GM21723 (cell line): ENCODE measurements at regions not wholly inside any gene's neighbourhood (a gene's known extent, or its start where the extent isn't known, plus 50 kb on each side); places are given as distances from the start of the nearest gene placed in this dataset.

Source experiments
- ATAC-seq: cut with Tn5 transposase; IDR thresholded peaks from one replicate; pipeline ENCODE4 v1.9.1; 2021; ENCODE audit warnings: mild to moderate bottlenecking, moderate library complexity; ENCODE audit not compliant: unreplicated experiment

DNA sequence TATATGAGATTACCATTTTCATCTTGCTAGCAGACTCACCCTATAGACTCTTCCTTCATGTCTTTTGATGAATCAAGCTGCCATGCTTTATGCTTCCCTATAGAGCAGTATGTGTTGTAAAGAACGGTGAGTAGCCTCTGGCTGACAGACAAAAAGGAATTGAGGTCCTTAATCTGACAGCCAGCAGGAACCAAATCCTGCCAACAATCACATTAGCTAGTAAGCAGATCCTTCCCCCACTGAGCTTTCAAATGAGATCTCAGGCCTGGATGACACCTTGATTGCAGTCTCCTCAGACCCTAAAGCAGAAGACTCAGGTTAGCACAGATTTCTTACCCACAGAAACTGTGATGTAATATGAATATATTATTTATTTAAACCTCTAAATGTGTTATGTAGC lies 577.0 kb downstream of the CDH11 start:
- no peak for ATAC-seq

DNA sequence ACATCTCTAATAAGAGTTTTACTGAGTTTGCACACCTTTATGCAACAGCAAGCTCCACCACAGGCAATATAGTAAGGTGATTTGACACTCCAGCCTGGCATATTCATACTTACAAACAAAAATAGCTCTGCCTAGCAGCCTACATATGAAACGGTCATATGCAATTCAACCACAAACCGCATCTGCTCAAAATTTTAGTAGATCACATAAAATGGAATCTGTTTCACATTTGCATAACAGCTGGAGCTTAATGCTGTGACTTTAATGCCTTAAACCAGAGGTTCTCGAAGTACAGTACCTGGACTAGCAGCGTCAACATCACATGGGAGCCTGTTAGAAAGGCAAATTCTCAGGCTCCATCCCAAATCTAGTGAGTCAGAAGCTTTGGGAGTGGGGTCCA lies 578.4 kb downstream of the CDH11 start:
- no peak for ATAC-seq

GRCh38 chr16:64543031-64543430 lies 578.8 kb downstream of the CDH11 start:
- no peak for ATAC-seq

DNA sequence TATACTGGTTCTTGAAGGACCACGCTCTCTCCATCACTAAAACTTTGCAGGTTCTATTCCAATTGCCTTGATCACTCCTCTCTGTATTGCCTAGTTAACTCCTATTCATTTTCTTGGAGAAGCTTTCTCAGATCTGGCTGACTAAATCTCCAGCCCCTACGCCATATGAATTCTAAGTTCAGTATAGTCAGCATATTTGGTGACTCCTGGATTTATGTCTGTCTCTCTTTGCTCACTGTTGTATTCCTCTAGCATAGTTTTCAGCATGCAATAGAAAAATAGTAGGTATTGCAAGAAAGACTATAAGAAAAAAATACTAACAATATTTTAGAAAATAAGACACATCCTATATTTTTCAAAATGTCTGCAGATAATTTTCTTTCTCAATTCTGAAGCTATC lies 579.7 kb downstream of the CDH11 start:
- ATAC-seq, result no peak

DNA sequence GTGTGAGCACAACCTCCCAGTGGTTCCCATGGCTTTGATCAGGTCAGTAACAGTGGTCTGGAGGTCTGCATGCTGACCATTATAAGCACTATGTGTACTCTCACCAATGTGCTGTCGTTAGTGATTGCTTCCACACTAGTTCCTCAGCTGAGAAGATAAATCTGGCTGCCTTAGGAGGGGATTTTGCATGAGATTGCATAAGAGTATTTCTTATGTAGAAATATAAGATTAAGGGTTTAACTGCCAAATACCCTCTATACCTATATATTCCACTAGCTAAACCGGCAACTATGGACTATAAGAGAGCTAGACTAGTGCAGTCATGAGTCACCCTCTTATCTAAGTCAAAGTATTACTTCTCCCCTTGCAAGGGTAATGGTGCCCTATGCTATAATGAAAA lies 580.2 kb downstream of the CDH11 start:
- ATAC-seq, result no peak

DNA sequence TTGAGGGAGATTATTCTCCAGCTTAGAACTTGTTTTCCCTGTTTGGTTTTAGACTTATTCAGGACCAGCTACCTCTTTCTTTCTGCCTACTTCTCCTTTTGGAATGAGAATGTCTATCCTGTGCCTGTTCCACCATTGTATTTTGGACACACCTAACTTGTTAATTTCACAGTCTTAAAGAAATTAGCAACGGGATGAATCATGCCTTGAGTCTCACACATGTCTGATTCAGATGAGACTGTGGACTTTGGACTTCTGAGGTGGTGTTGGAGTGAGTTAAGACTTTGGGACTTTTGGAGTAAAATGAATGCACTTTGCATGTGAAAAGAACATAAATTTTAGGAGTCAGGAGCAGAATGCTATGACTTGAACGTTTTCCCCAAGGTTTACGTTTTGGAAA lies 581.4 kb downstream of the CDH11 start:
- no peak for ATAC-seq

GRCh38 chr16:64539811-64540371 lies 582.0 kb downstream of the CDH11 start:
- no peak for ATAC-seq

DNA sequence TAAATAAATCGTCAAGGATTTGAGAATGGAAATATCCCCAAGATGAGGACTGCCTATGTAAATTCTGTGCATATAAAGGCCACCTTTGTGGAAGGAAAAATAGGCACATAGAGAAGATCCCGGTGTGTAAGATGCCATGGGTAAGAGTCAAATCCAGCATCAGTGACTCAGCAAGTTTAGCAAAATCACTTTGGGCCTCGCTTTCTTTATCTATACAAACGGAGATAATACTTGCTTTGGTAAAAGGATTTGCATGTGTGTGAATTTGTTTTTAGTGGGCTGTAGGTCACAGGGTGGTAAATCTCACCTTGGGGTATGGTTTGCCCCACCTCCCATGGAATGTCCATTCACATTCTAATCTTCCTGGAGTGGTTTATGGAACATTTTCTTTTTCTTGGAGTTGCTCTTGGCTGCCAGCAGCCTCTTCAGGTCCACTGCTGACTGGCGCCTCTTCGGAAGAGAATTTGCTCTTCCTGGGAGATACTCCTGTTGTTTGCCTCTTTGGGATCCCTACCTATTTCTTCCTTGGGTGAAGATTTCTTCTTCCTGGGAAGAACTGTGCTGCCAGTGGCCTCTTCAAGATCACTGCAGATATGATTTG lies 587.6 kb downstream of the CDH11 start:
- no peak for ATAC-seq

GRCh38 chr16:64532691-64533090 lies 589.2 kb downstream of the CDH11 start:
- ATAC-seq, result no peak

- ATAC-seq, result no peak
These were observed 589.7 kb downstream of the CDH11 start for GRCh38 chr16:64532117-64532516.

- no peak for ATAC-seq
These were observed 590.5 kb downstream of the CDH11 start for GRCh38 chr16:64531401-64531800.

GRCh38 chr16:64522548-64522947 lies 599.3 kb downstream of the CDH11 start:
- no peak for ATAC-seq

GRCh38 chr16:64513871-64514270 lies 608.0 kb downstream of the CDH11 start:
- ATAC-seq, result no peak

DNA sequence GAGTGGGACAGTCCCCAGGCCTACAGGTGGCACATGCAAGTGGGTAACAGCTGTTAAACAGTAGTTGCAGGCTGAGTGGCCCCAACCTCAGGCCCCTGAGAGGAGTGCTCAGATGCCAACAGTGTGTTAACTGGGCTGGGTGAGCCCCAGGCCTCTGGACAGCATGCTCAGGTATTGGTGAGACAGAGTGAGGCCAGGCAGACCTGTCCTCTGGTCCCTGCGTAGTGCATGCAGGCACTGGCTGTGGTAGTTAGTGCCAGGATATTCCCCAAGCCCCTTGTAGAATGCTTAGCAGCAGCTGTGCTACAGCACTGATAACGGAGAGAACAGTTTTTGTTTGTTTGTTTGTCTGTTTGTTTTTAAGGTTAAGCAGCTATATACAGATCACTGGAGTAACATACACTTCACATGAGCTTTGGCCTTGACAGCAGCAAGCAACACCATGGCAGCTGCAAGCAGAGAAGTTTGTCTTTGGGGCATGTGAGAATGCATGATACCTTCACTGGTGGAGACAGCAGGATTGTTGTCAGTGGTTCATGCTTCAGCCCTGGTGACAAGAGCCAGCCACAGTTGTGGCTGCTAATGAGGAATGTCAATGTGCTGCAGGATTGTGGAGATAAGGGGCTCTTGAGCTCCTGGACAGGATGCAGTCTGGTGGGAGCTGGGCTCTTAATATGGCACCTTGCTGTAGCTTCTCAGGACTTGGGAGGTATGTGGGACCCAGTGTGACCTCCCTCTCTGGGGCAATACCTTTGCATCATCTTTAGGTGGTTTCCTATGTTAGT lies 614.4 kb downstream of the CDH11 start:
- ATAC-seq, result no peak

- ATAC-seq, result no peak
These were observed 622.7 kb downstream of the CDH11 start for GRCh38 chr16:64499211-64499610.

DNA sequence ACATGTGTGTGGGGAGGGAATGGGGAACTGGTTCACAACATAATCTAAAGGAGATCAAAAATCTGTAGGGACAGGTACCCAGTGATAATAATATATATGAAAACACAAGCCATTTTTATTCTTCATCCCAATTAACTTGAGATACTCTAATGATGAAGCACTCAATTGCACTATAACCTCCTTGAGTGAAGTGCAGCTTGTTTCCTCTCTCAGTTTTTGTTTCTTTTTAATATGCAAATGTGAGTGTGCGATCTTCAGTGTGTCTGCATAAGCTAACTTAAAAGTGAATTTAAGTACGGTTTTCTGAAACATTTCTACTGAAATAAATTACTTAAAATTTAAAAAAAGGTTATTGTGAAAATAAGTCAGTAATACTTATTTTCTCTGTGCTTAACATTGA lies 623.5 kb downstream of the CDH11 start:
- ATAC-seq, result no peak

DNA sequence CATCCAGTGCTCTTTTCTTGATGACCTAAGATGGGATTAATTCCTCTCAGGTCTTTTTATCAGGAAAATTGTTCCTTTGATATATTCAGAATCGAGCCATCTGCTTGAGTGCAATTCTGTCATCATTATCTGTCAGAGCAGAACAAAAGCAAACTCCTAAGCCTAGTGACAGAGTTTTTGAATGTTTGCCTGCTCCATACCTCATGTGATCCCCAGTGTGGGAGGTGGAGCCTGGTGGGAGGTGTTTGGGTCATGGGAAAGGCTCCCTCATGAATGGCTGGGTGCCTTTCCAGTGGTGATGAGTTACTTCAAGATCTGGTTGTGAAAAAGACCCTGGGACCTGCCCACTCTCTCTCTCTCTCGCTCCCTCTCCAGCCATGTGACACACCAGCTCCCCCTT lies 628.2 kb downstream of the CDH11 start:
- ATAC-seq, result no peak

GRCh38 chr16:64489449-64489848 lies 632.4 kb downstream of the CDH11 start:
- no peak for ATAC-seq

- ATAC-seq, result no peak
These were observed 635.3 kb downstream of the CDH11 start for GRCh38 chr16:64486561-64486960.

DNA sequence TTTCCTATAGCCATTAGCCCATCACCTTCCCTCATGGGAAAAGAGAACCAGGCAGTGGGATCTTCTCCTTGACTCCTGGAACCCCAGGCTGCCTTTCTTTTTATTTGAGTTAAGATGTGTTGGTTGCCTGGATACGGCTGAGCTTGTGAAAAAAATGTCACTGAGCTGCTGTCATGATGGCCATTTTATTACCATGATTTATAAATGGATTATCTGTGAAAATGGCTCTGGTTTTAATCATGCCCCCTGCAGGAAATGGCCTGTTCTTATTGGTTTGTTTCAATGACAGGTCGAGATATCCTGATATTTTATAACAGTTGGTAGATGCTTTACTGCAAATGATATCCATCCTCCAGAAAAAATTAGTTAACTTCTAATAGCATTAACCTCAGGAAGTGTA lies 640.4 kb downstream of the CDH11 start:
- ATAC-seq, result no peak

- ATAC-seq, result no peak
These were observed 643.5 kb downstream of the CDH11 start for GRCh38 chr16:64478252-64478906.
